ENCODE measurements at regions not wholly inside any gene's neighbourhood (a gene's known extent, or its start where the extent isn't known, plus 50 kb on each side); places are given as distances from the start of the nearest gene placed in this dataset.

GRCh38 chr10:4646547-4646946 is 179.5 kb upstream of the AKR1E2 start:
- no peak overlapping the region for H3K4me3 ChIP-seq
- DNase-seq (ENCODE audit: low spot score): no peak
- no peak for TF ChIP-seq CTCF (IDR thresholded peaks at IDR 0.05)
- no peaks in the 10 kb centered on the region for H3K36me3 ChIP-seq
- H3K27ac ChIP-seq: peak overlapping the region in 1 of 2 donors; percentile 42
- H3K4me1 ChIP-seq: peaks cover 0 to 31% of the 10 kb centered on the region in 2 donors
- H3K9me3 ChIP-seq: no peaks in the 10 kb centered on the region
- no peaks in the 10 kb centered on the region for H3K27me3 ChIP-seq

- no peaks in the 10 kb centered on the region for H3K27me3 ChIP-seq
- H3K36me3 ChIP-seq: no peaks in the 10 kb centered on the region
- H3K4me3 ChIP-seq: no peak overlapping the region
- peaks cover 0 to 36% of the 10 kb centered on the region in 2 donors for H3K4me1 ChIP-seq
- DNase-seq (ENCODE audit: low spot score): no peak
- H3K27ac ChIP-seq: no peak overlapping the region
- H3K9me3 ChIP-seq: no peaks in the 10 kb centered on the region
- TF ChIP-seq CTCF (IDR thresholded peaks at IDR 0.05): no peak
These were observed 180.2 kb upstream of the AKR1E2 start for GRCh38 chr10:4645836-4646235.

DNA sequence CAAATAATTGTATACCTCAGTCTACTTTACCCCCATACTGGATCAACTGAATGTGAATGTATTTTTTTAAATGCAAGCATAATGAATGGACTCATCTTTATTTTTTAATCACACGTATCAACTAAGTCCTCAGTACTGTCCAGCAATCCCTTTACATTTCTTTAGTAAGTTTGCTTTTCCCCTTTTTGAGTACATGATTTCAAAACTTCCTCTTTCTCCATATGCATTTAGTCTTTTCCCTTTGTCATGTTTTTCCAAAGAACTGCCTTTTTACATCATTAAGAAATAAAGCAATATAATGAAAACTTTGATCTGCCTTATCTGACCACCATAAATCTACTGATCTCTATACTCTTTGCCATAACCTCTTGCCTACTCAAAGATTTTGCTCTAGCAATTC is 182.5 kb upstream of the AKR1E2 start:
- Histone ChIP-seq H3K36me3 (no peaks in the 10 kb centered on the region), H3K27ac (no peak overlapping the region), H3K27me3 (no peaks in the 10 kb centered on the region), H3K9me3 (no peaks in the 10 kb centered on the region), H3K4me1 (peaks cover 0 to 41% of the 10 kb centered on the region in 2 donors), H3K4me3 (no peak overlapping the region)
- no peak for DNase-seq (ENCODE audit: low spot score)
- no peak for TF ChIP-seq CTCF (IDR thresholded peaks at IDR 0.05)

- peak overlapping the region; percentile 66 to 86 for H3K27ac ChIP-seq
- no peak overlapping the region for H3K4me3 ChIP-seq
- peaks cover 0 to 41% of the 10 kb centered on the region in 2 donors for H3K4me1 ChIP-seq
- no peak for TF ChIP-seq CTCF (IDR thresholded peaks at IDR 0.05)
- H3K27me3 ChIP-seq: no peaks in the 10 kb centered on the region
- DNase-seq (ENCODE audit: low spot score): no peak
- H3K36me3 ChIP-seq: no peaks in the 10 kb centered on the region
- no peaks in the 10 kb centered on the region for H3K9me3 ChIP-seq
These were observed 186.0 kb upstream of the AKR1E2 start for GRCh38 chr10:4639960-4640359.

GRCh38 chr10:4638099-4638498 is 187.9 kb upstream of the AKR1E2 start:
- DNase-seq (ENCODE audit: low spot score): no peak
- no peak for TF ChIP-seq CTCF (IDR thresholded peaks at IDR 0.05)
- Histone ChIP-seq H3K4me3 (no peak overlapping the region), H3K9me3 (no peaks in the 10 kb centered on the region), H3K27ac (peak overlapping the region in 1 of 2 donors; percentile 86), H3K4me1 (peaks cover 1 to 41% of the 10 kb centered on the region in 2 donors), H3K36me3 (no peaks in the 10 kb centered on the region), H3K27me3 (no peaks in the 10 kb centered on the region)

DNA sequence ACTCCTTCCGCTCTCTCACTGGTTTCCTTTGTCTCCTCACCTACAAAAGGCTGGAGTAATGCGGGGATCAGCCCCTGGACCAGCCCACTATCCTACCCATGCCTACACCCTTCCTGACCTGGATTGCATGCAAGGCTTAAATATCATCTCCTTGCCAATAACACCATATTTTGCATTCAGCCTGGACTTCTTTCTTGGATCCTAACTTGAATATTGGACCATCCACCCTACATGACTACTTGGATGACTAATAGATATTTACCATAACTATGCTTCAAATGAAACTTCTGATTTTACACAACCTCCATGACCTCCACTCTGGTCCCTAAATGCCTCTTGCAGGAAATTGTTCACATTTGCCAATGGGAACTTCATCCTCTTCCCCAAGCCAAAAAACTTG is 188.3 kb upstream of the AKR1E2 start:
- Histone ChIP-seq H3K4me3 (no peak overlapping the region), H3K27ac (peak overlapping the region in 1 of 2 donors; percentile 86), H3K27me3 (no peaks in the 10 kb centered on the region), H3K9me3 (no peaks in the 10 kb centered on the region), H3K36me3 (no peaks in the 10 kb centered on the region), H3K4me1 (peaks cover 3 to 41% of the 10 kb centered on the region in 2 donors)
- no peak for DNase-seq (ENCODE audit: low spot score)
- TF ChIP-seq CTCF (IDR thresholded peaks at IDR 0.05): no peak

All from right atrium auricular region (tissue), 2 donors.